GM21515 (cell line): ENCODE measurements at regions not wholly inside any gene's neighbourhood (a gene's known extent, or its start where the extent isn't known, plus 50 kb on each side); places are given as distances from the start of the nearest gene placed in this dataset.
"Not testable (repeated sequence)": the region's sequence is repeated elsewhere in the genome, so short reads cannot be mapped to it uniquely, and the experiment has no call there.

ENCODE experiments used
- ATAC-seq: cut with Tn5 transposase; IDR thresholded peaks from one replicate; pipeline ENCODE4 v1.9.1; 2021; ENCODE audit not compliant: unreplicated experiment

DNA sequence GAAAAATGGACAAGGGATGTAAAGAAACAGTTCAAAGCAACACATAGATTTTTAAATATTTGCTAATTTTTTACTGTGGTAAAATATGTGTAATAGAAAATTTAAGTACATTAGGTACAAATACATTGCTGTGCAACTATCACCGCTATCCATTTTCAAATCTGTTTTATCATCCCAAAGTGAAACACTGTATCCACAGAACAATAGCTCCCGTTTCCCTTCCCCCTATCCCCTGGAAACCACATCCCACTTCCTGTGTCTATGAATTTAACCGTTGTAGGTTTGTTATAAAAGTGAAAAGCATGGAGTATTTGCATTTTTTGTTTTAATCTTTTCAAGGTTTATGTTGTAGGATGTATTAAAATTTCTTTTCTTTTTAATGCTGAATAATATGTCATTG is 152.9 kb upstream of the HSFY1 start:
- not testable (repeated sequence) for ATAC-seq

DNA sequence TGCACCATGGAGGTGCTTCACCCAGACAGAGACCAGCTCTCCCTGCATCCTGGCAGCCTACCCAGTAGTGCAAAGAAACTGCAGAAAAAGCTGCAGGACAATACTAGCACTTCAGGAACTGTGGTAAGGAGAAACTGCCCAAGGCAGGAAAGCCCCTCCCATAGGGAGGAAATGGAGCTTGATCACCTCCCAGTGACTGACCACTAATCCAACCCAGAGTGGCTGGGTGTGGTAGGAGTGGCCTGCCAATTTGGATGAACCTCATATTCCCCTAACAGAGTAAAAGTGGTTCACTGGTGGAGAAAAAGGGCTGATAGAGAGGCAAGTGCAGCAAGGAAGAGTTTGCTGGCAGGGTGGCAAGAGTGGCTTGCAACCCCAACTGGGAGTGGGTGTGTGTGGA is 125.7 kb upstream of the HSFY1 start:
- ATAC-seq, result not testable (repeated sequence)

- peak; percentile 88 for ATAC-seq
Observed at GRCh38 chrY:18421457-18421856, 125.1 kb upstream of the HSFY1 start.

GRCh38 chrY:18423970-18424608 is 122.4 kb upstream of the HSFY1 start:
- not testable (repeated sequence) for ATAC-seq

DNA sequence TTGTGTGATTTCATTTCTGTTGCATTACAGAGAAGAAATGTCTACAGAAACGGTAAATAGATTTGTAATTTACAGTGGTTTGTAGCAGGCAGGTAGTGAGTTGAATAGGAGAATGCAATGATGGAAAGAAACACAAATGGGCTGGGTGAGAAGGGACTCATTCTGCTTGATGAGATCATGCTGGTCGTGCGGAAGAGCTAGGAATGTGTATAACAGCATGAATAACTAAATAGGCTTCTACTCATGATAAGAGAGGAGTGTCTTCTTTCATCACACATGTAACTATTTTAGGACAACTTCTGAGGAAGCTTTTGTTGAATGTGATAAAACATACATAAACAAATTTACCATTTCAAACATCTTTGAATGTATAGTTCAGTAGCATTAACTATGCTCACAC is 113.0 kb upstream of the HSFY1 start:
- not testable (repeated sequence) for ATAC-seq

- ATAC-seq, result peak; percentile 83
Observed at GRCh38 chrY:18445853-18446252, 100.7 kb upstream of the HSFY1 start.

- not testable (repeated sequence) for ATAC-seq
Observed at GRCh38 chrY:18452815-18453214, 93.7 kb upstream of the HSFY1 start.

DNA sequence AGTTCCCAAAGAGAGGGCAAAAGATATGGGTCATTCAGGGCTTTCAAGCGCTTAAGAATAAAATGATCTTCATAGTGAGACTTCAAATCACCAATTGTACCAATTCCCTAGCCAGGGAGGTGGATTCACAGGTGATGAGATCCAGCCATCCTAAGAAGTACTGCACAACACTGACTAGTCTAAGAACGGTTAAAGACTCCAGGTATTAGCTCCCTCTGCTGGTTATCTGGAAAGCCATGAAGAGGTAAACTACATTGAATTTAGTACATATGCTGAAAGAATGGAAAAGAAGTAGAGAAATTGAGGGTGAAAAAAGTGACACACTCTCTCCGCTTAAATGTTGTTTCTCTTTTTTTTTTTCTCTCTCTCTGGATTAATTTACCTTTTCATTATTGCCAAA is 87.4 kb upstream of the HSFY1 start:
- not testable (repeated sequence) for ATAC-seq

- not testable (repeated sequence) for ATAC-seq
Observed at GRCh38 chrY:18461211-18461911, 85.2 kb upstream of the HSFY1 start.

- ATAC-seq, result not testable (repeated sequence)
Observed at GRCh38 chrY:18464812-18465211, 81.7 kb upstream of the HSFY1 start.

DNA sequence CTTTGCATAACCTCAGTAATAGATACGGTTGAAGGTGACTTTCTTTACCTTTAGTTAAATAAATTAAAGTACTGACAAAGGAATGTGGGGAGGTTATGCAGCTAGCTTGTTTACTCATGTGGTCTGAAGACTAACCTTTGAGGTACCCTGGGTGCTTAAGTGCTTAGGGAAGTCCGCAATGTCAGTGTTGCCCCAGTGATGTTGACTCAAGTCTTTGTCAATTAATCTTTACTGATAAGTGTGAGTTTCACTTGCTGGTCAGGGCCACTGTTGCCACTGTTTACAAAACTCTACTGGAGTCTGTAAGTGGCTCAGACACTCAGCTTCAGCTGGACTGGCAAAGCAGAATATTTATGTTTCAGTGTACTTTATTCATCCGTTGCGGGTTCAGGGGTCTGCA is 79.9 kb upstream of the HSFY1 start:
- not testable (repeated sequence) for ATAC-seq

DNA sequence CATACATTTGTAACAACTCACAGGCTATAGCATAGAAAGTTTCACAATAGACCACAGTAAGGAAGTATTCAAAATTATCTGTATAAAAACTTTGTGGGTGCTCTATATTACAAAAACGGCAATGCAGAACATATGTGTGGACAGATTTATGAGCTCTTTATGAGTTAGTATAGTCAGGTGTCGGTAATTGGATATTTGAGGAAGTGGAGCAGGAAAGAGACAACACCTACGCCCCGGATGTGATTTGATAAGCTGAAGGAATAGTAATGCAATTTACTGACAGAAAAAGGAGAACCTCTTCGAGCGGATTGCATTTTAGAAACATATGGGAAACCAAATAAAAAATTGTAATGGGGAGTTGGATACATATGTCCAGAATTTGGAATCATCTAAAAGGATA is 63.2 kb upstream of the HSFY1 start:
- not testable (repeated sequence) for ATAC-seq
